Lung (tissue), 11 donors: ENCODE measurements at regions not wholly inside any gene's neighbourhood (a gene's known extent, or its start where the extent isn't known, plus 50 kb on each side); places are given as distances from the start of the nearest gene placed in this dataset.

Experiments used
- ATAC-seq: fragments of 200-7000 bp; cut with Tn5 transposase; one replicate; pipeline ENCODE4 v1.9.1; 2020; ENCODE audit warnings: moderate number of reproducible peaks; ENCODE audit not compliant: insufficient read depth, low FRiP score
- DNase-seq, 3 donors: peaks; one replicate each; pipeline ENCODE4 v3.0.0-alpha.2; 2013 to 2017
- H3K27ac ChIP-seq, 2 donors: one replicate each; pipeline ENCODE4 v1.5.1; 2013; ENCODE audit warnings: mild to moderate bottlenecking in 2 of 2, moderate library complexity in 2 of 2, control low read depth in 1 of 2, inconsistent platforms in 1 of 2, low read depth in 1 of 2, low read length in 1 of 2
- H3K27me3 ChIP-seq, 3 donors: one replicate each; pipeline ENCODE4 v1.5.1; 2013; ENCODE audit warnings: low read length in 2 of 3; ENCODE audit not compliant: control insufficient read depth in 3 of 3, insufficient read depth in 3 of 3
- H3K36me3 ChIP-seq, 4 donors: one replicate each; pipeline ENCODE4 v1.5.1; 2013; ENCODE audit warnings: low read length in 4 of 4, mild to moderate bottlenecking in 1 of 4, moderate library complexity in 1 of 4; ENCODE audit not compliant: control insufficient read depth in 4 of 4, insufficient read depth in 4 of 4
- H3K4me1 ChIP-seq, 5 donors: one replicate each; pipeline ENCODE4 v1.5.1; 2013; ENCODE audit warnings: low read length in 5 of 5, mild to moderate bottlenecking in 2 of 5, moderate library complexity in 1 of 5; ENCODE audit not compliant: control insufficient read depth in 5 of 5, insufficient read depth in 5 of 5
- H3K4me3 ChIP-seq: one replicate; pipeline ENCODE4 v1.5.1; 2013; ENCODE audit warnings: mild to moderate bottlenecking, control low read depth, moderate library complexity
- H3K9ac ChIP-seq, 2 donors: one replicate each; pipeline ENCODE4 v1.5.1; 2013; ENCODE audit warnings: low read length in 2 of 2, control low read depth in 1 of 2; ENCODE audit not compliant: insufficient read depth in 1 of 2
- H3K9me3 ChIP-seq, 4 donors: one replicate each; pipeline ENCODE4 v1.5.1; 2013; ENCODE audit warnings: low read length in 3 of 4, mild to moderate bottlenecking in 1 of 4, moderate library complexity in 1 of 4; ENCODE audit not compliant: control insufficient read depth in 4 of 4, insufficient read depth in 3 of 4
- CTCF ChIP-seq: IDR thresholded peaks from 2 replicates; pipeline ENCODE4 v1.5.1; 2012; ENCODE audit warnings: mild to moderate bottlenecking; ENCODE audit errors: control extremely low read depth, extremely low read depth
- WGBS, 2 donors: extraction: QIAGEN DNeasy Blood & Tissue Kit; methylation state at CpG; one replicate each; pipeline ENCODE4 v1.1.7; 2013; 5-methylcytosine and 5-hydroxymethylcytosine counted together
- donor health status: control.
- donor health status: control.
- donor health status: Bipolar disorder and iron deficiency.
- donor health status: healthy.
- donor health status: DM: yes; HTN: yes; CAD: no.

- H3K9ac ChIP-seq: no peak overlapping the region
- no peaks in the 10 kb centered on the region for H3K27me3 ChIP-seq
- H3K27ac ChIP-seq: no peak overlapping the region
- 60 to 76% methylated on average over 1 of the region's 1 CpG for whole genome bisulfite sequencing, 2 donors
- TF ChIP-seq CTCF: no peak
- H3K4me1 ChIP-seq: no peaks in the 10 kb centered on the region
- no peaks in the 10 kb centered on the region for H3K9me3 ChIP-seq
- no peak for ATAC-seq
- DNase-seq: no peak
- H3K4me3 ChIP-seq: no peak overlapping the region
- H3K36me3 ChIP-seq: no peaks in the 10 kb centered on the region
These were observed 333.0 kb upstream of the C16orf82 start for GRCh38 chr16:26733710-26734109.

GRCh38 chr16:26735521-26735920 lies 331.2 kb upstream of the C16orf82 start:
- no peaks in the 10 kb centered on the region for H3K36me3 ChIP-seq
- H3K27ac ChIP-seq: no peak overlapping the region
- ATAC-seq (no peak), DNase-seq (no peak)
- H3K4me3 ChIP-seq: no peak overlapping the region
- H3K27me3 ChIP-seq: no peaks in the 10 kb centered on the region
- no peaks in the 10 kb centered on the region for H3K4me1 ChIP-seq
- no peaks in the 10 kb centered on the region for H3K9me3 ChIP-seq
- 81 to 88% methylated on average over 3 of the region's 3 CpGs for WGBS, 2 donors
- TF ChIP-seq CTCF: no peak
- H3K9ac ChIP-seq: no peak overlapping the region

- no peak for ATAC-seq
- no peaks in the 10 kb centered on the region for H3K36me3 ChIP-seq
- 81 to 95% methylated on average over 4 of the region's 4 CpGs for WGBS, 2 donors
These were observed 330.6 kb upstream of the C16orf82 start for GRCh38 chr16:26736084-26736483.

More at GRCh38 chr16:26736084-26736483, 330.6 kb upstream of the C16orf82 start:
- no peak for TF ChIP-seq CTCF
- H3K27ac ChIP-seq: no peak overlapping the region
- no peaks in the 10 kb centered on the region for H3K4me1 ChIP-seq
- DNase-seq: no peak
- H3K9ac ChIP-seq: no peak overlapping the region
- no peak overlapping the region for H3K4me3 ChIP-seq
- no peaks in the 10 kb centered on the region for H3K27me3 ChIP-seq
- H3K9me3 ChIP-seq: no peaks in the 10 kb centered on the region
